ENCODE measurements at regions not wholly inside any gene's neighbourhood (a gene's known extent, or its start where the extent isn't known, plus 50 kb on each side); places are given as distances from the start of the nearest gene placed in this dataset.

GRCh38 chr21:35229290-35229689 lies 180.2 kb upstream of the RUNX1 start:
- Histone ChIP-seq H3K79me1 (ENCODE audit: insufficient read depth, low read depth, low read length, poor library complexity, severe bottlenecking) (no peaks in the 10 kb centered on the region), H2BK20ac (ENCODE audit: low read depth, low read length, poor library complexity, severe bottlenecking) (no peak overlapping the region), H3K27me3 (ENCODE audit: insufficient read depth, low read length) (no peaks in the 10 kb centered on the region), H4K5ac (ENCODE audit: insufficient read length, low read depth, low read length) (no peak overlapping the region), H3K56ac (ENCODE audit: insufficient read length, low read depth, low read length) (no peak overlapping the region), H3K23me2 (ENCODE audit: insufficient read length, low read depth, low read length, poor library complexity, severe bottlenecking) (no peaks in the 10 kb centered on the region), H4K20me1 (ENCODE audit: control insufficient read depth, insufficient read depth, insufficient read length) (no peaks in the 10 kb centered on the region), H3K23ac (ENCODE audit: insufficient read length, low read depth, low read length) (no peak overlapping the region), H4K91ac (ENCODE audit: insufficient read length, low read depth, low read length) (no peak overlapping the region), H3T11ph (ENCODE audit: low read length) (no peak overlapping the region), H2AK5ac (ENCODE audit: insufficient read length, low read length) (no peak overlapping the region), H2AFZ (ENCODE audit: low read length) (no peak overlapping the region), H3K4ac (ENCODE audit: low read depth, low read length) (no peak overlapping the region), H3K4me1 (ENCODE audit: insufficient read depth, low read length) (peaks cover 8% of the 10 kb centered on the region; the same call in 1 of the 2 replicates), H4K8ac (replicated peaks; ENCODE audit: insufficient read length, low read depth, low read length) (no peak overlapping the region), H3K14ac (ENCODE audit: insufficient read depth, low read length) (no peak overlapping the region), H3K9me3 (ENCODE audit: control insufficient read depth, low read depth, low read length) (no peaks in the 10 kb centered on the region), H2BK5ac (ENCODE audit: insufficient read length, low read length) (no peak overlapping the region), H2BK12ac (ENCODE audit: insufficient read length, low read depth, low read length) (no peak overlapping the region), H3K79me2 (ENCODE audit: insufficient read depth, low read length) (no peaks in the 10 kb centered on the region), H2BK15ac (ENCODE audit: low read depth, low read length) (no peak overlapping the region), H3K4me2 (ENCODE audit: insufficient read depth, insufficient read length, low read length) (no peak overlapping the region), H3K9ac (ENCODE audit: extremely low read depth, insufficient read length, low read length) (no peak overlapping the region), H2BK120ac (ENCODE audit: low read depth, low read length, poor library complexity, severe bottlenecking) (no peak overlapping the region), H3K18ac (ENCODE audit: insufficient read length, low read depth, low read length) (no peak overlapping the region), H3K27ac (ENCODE audit: insufficient read length, low read depth, low read length) (no peak overlapping the region)
- no peak for DNase-seq
- Mint-ChIP-seq H3K4me3 (no peak overlapping the region), H3K9me3 (no peaks in the 10 kb centered on the region), H3K27ac (no peak overlapping the region), H3K4me1 (peaks cover 26 to 33% of the 10 kb centered on the region in 2 experiments), H3K27me3 (ENCODE audit: low read depth) (peaks cover 3% of the 10 kb centered on the region; the same call in 1 of the 2 replicates), H3K36me3 (ENCODE audit: insufficient read depth in 1 of 3, low read depth in 3 of 3) (no peaks in the 10 kb centered on the region)
- no peak for TF ChIP-seq CTCF (conservative IDR thresholded peaks at IDR 0.05)
- no CpG with 5 or more reads among the region's 3 CpGs for WGBS (ENCODE audit: extremely low coverage, insufficient read length, low lambda C conversion rate)

Data from H9 (cell line).